RWPE1 (cell line): ENCODE measurements at regions not wholly inside any gene's neighbourhood (a gene's known extent, or its start where the extent isn't known, plus 50 kb on each side); places are given as distances from the start of the nearest gene placed in this dataset.

Experiments
- CTCF ChIA-PET: fragments of 350-600 bp; sonication (Branson Sonifier 250); formaldehyde crosslinking; extraction: SDS; loops from one replicate; lab custom pipeline; 2021; lab: Yijun Ruan, JAX
- POLR2A ChIA-PET: fragments of 400-600 bp; formaldehyde crosslinking; extraction: SDS; loops from one replicate; lab custom pipeline; 2020; ENCODE audit warnings: antibody characterized with exemption; ENCODE audit not compliant: low non-redundant PET; lab: Yijun Ruan, JAX
- DNase-seq: peaks from one replicate; pipeline ENCODE4 v3.0.0; 2012; ENCODE audit warnings: low spot score
- H3K27ac ChIP-seq: fragments of 450-650 bp; 2 replicates; pipeline ENCODE4 v1.5.1; 2017
- CTCF ChIP-seq: fragments of 450-650 bp; conservative IDR thresholded peaks from 2 replicates; pipeline ENCODE4 v1.5.1; 2017; ENCODE audit warnings: low read depth, mild to moderate bottlenecking

- H3K27ac ChIP-seq = no peak overlapping the region
- no peak for TF ChIP-seq CTCF
- ChIA-PET POLR2A (no interaction called here), CTCF (interaction anchor here (0.7 kb wide), 2 partner anchors 13 to 107 kb away, joined by 3 read pairs; no protein-coding TSS in a partner anchor)
- DNase-seq = no peak
These were observed 191.0 kb upstream of the BET1 start for GRCh38 chr7:94195201-94195600.

- H3K27ac ChIP-seq = no peak overlapping the region
These were observed 191.7 kb upstream of the BET1 start for GRCh38 chr7:94195813-94196212.

GRCh38 chr7:94205529-94205928 lies 189.2 kb upstream of the COL1A2 start:
- no peak for DNase-seq
- TF ChIP-seq CTCF = no peak
- no peak overlapping the region for H3K27ac ChIP-seq
- POLR2A ChIA-PET = no interaction called here
- CTCF ChIA-PET = interaction anchor here (0.6 kb wide), 3 partner anchors 17 to 1691 kb away, joined by 3 to 9 read pairs (median 4); no protein-coding TSS in a partner anchor

More at GRCh38 chr7:94195813-94196212, 191.7 kb upstream of the BET1 start:
- CTCF ChIA-PET = no interaction called here
- no peak for DNase-seq
- no peak for TF ChIP-seq CTCF
- POLR2A ChIA-PET = no interaction called here

GRCh38 chr7:94206295-94206694 lies 188.4 kb upstream of the COL1A2 start:
- no peak for DNase-seq
- no peak overlapping the region for H3K27ac ChIP-seq
- CTCF ChIA-PET = interaction anchor here (0.6 kb wide), 2 partner anchors 16 to 55 kb away, joined by 4 to 9 read pairs; no protein-coding TSS in a partner anchor
- TF ChIP-seq CTCF = no peak
- POLR2A ChIA-PET = no interaction called here

GRCh38 chr7:94212160-94212559 lies 182.5 kb upstream of the COL1A2 start:
- no peak for DNase-seq
- CTCF ChIA-PET = interaction anchor here (1.1 kb wide), 1 partner anchor 769 kb away, joined by 4 read pairs; no protein-coding TSS in a partner anchor
- TF ChIP-seq CTCF = no peak
- no peak overlapping the region for H3K27ac ChIP-seq
- POLR2A ChIA-PET = no interaction called here

GRCh38 chr7:94216944-94217461 lies 177.7 kb upstream of the COL1A2 start:
- ChIA-PET CTCF (no interaction called here), POLR2A (no interaction called here)
- TF ChIP-seq CTCF = no peak
- DNase-seq = no peak
- no peak overlapping the region for H3K27ac ChIP-seq
